HG02588 (cell line): ENCODE measurements at regions not wholly inside any gene's neighbourhood (a gene's known extent, or its start where the extent isn't known, plus 50 kb on each side); places are given as distances from the start of the nearest gene placed in this dataset.

ENCODE experiments used
- ATAC-seq: cut with Tn5 transposase; IDR thresholded peaks from one replicate; pipeline ENCODE4 v1.9.1; 2021; ENCODE audit warnings: mild to moderate bottlenecking, moderate library complexity; ENCODE audit not compliant: unreplicated experiment

DNA sequence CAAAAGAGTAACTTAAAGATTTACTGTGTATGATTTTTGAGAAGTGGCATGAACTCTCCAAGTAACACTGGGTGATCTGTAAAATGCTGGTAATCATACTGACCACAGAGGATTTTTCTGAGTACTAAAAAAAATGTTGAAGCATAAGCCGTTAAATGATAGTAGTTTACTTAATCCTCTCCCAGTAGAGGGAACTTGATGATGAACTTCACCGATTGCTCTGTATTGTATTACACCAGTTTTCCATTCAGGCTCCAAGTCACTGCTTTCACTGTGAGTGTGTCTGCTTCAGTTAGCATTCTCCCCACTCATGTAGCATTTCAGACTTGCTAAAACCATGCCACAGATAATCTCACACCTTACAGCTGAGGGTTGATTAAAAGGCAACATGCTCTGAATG is 294.1 kb downstream of the GBA3 start:
- no peak for ATAC-seq

DNA sequence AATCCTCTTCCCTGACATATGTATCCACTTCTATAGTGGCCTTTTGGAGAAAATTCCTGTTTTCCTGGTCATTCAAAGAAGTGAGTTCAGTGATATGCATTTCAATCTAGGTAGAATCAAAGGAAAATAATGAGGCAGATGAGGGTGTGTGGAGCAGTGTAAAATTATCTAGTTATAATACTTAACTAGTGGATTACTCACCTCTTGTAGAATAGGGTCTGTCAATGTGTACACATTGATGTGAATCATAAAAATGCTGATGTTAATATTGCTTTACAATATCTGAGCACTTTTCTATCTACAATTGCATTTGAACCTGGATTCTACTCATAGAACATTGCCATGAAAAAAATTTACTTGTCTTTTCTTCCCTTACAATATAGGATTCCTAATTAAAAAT is 293.5 kb downstream of the GBA3 start:
- ATAC-seq: no peak

DNA sequence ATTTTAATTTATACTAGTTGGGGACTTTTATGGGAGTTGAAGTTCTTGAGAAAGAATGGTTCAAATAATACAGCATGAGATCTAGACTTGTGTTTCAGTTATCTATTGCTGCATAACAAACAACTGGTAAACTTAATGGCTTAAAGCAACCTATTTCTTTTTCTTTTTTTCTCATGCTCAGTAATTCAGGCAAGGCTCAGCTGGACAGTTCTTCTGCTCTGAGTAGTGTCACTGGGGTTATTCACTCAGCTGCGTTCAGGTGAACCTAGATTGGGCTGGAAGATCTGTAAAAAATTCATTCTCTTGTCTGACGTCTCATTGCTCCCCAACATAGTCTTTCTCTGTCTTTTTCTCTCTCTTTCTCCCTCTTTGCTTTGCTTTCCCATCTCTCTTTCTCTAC is 291.7 kb downstream of the GBA3 start:
- no peak for ATAC-seq

DNA sequence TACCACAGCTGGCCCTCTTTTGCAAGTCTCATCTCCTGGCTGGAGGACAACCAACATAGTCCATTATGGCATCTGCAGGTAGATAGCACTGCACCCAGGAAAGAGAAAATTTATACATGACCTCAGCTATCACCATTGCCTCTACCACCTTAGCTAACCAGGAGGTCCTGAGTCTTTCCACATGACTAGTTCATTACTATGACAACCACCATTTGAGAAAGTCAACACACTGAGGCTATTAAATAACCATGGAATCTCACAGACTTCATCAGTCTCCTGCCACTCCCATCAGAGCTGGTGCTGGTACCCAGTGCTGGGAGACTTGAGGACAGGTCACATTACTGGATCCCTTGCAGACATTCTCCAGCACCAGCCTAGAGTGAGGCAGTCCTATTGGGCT is 285.9 kb downstream of the GBA3 start:
- no peak for ATAC-seq

DNA sequence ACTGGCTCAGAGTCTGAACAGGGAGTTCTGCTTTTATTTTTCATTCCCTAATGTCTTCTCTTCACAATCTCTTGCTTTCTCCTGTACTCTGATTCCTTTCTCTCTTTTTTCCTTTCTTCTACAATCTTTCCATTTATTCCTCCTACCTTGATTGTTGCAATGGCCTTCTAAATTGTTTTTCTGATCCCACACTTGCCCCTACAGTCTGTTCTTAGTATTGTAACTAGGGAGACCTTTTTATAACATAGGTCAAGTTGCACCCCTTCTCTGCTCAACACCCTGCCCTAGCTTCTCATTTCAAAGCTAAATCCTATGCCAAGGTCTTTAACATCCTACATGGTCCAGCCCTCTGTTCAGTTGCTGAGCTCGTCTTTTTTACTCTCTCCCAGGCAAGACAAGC is 277.9 kb downstream of the GBA3 start:
- no peak for ATAC-seq

DNA sequence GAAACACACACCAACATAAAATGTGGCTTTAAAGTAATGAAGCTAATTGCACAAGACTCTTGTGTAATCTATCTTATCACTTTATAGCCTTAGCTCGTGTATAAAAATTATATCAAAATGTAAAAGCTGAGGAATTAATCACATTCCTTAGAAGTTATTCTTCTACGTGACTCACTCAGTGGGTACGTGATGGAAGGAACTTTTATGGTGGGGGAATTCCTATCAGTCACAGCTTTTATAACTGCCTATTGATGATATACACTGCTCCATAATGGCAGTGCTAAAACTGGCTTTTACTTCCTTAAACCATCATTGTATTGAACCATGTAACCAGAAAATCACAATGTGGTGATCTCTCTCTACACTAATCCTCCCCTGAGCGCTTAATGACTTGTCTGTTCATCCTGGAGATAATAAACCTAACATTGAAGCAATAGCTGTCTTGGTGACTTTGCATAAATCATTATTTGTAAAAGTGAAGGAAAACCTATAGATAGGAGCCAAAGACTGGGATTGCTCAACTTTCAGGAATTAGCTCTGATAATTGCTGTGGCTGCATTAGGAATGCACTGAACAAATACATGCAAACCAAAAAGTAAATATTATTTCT is 276.7 kb downstream of the GBA3 start:
- no peak for ATAC-seq

DNA sequence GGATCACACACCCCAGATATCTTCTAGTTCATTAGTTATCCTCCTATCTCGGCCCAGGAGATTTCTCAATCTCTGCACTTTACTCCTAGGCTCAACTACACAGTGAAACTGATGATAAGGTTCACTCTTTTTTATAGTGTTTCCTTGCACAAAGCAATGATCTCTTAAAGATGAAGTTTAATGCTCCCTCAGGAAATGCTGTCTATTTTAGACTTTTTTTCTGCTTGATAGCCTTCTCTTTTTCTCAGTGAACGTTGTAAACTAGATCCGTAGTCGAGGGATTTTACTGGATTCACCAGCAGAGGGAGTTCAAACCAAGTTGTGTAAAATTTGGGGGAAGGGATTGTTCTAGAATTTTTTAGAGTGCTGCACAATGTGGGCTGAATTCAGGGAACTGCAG is 269.6 kb downstream of the GBA3 start:
- ATAC-seq: no peak

DNA sequence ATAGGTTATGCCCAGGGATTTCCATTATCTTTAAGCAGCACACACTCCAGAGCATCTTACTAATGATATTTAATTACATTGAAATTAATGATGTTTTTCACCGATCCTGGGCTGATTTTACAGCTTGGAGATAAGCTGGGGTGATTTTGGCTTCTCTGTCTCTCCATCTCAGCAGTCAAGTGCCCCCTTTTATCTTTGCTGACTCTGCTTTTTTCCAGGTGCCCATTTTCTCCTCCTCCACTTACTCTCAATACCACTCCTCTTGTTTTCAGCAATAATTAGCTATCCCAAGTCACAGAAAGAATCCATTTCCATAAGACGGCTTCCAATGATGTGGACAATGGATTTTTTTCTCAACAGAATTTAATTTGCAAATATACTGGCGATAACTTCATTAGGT is 266.7 kb downstream of the GBA3 start:
- no peak for ATAC-seq

DNA sequence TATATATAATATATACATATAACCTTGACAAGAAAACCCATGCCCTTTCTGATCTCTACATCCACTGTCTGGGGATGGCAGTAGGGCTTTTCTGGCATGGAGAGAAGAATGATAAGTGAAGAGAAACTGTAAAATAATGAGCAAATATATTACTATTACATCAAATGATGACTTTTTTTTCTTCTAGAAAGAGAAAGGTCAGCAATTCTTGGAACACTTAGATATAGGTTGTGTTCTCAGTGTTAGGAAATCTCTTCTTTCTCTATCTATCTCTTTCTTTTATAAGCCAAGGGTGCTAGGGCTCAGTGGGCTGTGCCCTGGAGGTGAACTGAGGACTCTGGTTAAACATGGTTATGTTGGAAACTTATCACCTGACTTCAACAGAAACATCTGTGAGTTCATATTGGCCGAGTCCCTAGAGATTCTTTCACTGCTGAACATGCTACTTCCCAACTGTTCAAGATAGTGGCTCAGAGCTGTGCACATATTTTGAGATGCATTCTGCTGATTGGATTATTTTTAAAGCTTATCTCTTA is 265.1 kb downstream of the GBA3 start:
- no peak for ATAC-seq

DNA sequence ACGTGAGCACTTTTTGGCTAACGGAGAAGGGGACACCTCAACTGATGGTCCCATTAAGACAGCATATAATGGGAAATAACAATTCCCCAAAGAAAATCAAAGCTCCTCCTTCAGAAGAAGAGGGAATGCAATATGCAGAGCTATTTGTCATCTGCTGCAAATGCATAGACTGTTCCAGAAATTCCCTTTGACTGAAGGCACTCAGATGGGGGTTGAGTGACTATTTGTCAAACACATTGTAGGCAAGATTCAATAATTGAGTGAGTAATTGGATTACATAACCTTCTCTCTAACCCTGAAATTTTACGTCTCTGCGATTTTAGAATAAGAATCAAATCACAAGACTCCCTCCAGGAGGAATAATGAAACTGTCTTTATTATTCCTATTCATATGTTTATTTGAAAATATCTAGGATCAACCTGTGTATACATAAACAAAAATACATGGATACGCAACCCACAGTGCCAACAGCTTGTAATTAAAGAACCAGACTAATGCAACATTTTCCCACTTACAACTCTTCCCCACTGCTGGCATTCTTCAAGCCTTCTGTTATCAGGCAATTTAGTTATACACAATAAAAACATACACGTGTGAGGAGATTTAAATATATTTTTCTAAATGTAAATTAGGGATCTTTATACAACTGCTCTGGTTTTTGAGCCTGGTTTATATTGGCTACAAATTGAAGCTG is 256.6 kb downstream of the GBA3 start:
- no peak for ATAC-seq

DNA sequence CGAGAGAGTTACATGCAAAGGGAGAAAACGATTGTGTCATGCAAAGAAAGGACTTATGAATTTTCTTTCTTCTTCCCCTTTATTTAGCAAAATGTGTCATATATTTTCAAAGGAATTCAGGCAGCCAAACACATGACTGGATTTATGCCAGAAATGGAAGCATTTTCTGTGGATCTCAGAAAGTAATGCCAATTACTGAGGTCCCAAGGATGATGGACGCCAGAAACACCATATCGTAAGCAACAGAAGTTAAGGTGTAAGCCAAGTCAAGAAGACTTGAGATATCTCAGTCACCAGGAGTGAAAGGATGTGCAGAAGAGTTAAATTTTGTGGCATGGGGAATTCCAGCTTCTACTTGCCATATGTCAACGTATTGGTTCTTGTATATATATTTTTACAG is 255.1 kb downstream of the GBA3 start:
- ATAC-seq: no peak

DNA sequence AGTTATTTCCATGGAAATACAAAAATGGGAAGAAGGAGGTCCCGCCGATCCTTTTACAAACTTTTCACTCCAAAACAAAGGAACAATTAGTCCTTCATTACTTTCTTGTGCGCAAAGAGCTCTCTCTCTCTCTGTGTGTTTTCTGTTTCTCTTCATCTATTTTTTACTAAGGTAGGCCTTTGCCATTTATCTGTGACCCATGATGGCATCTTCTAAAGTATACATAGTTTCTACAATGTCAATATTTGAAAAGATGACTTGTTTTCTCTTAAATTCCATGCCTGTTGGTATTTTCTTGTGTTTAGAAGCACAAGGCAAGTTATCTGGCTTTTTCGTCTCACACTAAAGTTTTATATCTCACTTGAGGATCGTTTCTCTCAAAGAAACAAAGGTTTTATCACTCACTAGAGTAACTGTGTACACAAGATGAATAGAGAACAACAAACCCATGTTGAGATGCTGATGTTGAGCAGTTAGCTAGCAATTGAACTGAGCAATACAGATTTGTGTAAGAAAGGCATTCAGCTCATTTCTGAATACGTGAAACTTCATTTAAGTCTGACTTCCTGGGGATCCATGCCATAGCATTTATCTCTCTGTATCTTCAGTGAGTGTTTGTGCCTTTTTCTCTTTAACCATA is 250.3 kb downstream of the GBA3 start:
- ATAC-seq: no peak

DNA sequence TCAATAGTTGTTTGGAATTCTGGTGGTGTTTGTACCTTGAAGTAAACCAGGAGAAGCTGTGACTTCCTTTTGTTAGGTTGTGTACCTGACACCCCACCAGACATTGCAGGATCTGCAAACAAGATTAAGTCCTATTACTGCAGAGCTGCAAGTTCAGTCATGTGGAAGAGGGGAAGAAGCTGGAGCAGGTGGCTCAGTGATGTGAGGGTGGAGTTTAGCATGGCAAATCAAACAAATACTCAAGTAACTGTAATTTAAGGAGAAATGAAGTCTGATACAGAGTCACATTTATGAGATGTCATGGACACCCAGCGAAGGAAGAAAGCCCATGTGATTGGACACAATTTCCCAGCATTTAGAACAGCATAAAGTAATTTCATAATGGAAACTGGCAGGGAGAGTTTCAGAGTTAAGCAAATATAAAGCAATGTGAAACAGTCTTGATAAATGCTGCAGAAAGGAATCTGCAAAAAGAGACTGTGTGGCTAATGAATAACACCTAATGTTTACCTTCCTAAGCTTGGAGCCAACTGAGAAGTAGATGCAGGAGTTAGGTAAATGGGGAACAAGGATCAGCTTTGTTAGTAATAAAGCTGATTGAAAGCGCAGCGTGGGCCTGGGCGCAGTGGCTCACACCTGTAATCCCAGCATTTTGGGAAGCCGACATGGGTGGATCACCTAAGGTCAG is 249.1 kb downstream of the GBA3 start:
- ATAC-seq: no peak

DNA sequence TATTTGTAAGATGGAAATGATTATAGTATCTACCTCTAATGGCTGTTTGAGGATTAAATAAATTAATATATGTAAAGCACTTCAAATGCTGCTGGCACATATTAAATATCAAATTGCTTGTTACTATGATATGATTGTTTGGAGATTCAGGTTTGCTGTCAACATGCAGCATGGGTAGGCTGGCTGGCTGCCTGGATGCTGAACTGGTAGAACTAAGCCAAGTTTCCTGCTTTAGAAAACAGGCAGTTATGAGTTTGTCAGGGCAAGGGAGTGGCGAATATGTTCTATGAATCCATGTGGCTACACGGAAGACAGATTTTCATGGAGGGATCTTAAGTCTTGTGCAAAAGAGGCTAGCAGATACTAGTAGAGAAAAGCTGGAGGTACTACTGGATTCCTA is 239.6 kb downstream of the GBA3 start:
- ATAC-seq: no peak

DNA sequence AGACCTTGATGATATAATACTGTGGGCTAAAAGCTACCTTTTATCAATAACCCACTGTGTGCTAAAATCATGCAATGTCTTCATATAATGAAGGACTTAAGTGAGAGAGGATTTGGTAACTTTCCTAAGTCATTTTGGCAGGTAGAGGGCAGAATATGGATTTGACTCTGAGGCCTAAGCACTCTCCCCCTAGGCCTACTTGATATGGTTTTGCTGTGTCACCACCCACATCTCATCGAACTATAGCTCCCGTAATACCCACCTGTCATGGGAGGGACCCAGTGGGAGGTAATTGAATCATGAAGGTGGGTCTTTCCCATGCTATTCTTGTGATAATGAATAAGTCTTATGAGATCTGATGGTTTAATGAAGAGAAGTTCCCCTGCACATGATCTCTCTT is 229.7 kb downstream of the GBA3 start:
- no peak for ATAC-seq

DNA sequence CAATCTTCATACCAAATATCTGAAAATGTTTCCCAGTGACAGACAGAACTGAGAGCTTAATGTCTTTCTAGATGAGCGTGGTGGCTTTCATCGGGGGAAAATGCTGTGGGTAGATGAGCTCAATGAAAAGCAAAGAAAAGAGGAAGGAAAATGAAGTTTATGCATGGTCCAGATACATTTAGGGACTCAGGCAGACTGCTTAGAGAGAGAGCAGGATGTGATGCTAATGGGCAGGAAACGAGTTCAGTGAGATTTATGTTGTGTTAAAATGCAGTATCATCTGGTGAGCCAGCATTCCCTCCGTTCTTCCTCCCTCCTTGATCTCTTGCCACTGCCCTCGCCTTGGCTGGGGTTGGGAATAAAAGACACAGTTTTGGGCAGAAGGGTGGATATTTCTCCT is 229.2 kb downstream of the GBA3 start:
- ATAC-seq: no peak

DNA sequence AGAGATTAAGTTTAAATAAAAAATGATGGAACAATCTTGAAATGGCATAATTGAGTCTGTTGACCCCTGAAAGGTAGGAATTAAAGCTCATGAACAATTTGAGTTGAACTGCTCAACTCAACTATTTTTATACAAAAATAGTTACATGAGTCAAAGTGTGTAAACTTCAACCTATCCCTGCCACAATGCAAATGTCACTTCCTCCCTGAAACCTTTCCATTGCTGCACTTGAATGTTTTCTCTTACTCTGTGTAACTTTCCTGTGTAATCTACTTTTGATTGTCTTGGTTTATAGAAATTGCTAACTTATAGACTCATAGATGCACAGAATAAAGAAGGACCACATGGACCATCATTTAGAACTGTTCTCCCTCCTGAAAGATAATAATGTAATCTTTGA is 218.5 kb downstream of the GBA3 start:
- ATAC-seq: no peak

DNA sequence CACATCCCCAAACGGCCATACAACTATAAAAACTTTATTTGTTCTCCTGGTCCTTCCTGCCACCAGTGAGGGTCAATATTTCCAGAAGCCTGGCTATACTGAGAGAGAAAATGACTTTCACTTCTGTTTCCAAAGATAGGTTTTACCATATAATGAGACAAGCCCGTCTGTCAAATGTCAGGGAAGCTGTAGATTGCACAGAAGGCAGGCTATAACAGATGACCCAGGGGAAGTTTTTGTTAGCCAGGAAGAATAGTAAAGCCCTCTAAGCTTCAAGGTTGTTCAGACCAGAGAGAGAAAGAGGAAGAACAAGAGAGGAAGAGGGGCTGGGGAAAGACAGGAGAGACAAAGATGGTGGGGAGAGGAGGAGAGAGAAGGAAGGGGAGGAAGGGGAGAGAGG is 217.5 kb downstream of the GBA3 start:
- no peak for ATAC-seq

DNA sequence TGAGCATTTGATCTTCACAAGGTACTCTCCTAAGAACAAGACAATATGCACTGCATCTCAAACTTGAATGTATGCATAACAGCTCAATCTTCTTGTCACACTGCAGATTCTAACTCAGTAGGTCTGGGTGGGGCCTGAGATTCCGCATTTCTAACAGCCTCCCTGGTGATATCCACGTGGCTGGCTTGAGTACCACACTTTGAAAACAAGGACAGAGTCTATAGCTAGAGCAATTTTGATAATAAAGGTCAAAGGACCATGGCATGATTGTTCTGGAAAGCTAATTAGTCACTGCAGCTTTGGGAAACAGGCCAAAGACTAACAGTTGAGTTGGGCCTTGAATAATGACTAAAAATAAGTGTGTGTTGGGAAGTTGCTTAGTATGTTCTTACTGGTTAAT is 213.3 kb downstream of the GBA3 start:
- ATAC-seq: no peak

DNA sequence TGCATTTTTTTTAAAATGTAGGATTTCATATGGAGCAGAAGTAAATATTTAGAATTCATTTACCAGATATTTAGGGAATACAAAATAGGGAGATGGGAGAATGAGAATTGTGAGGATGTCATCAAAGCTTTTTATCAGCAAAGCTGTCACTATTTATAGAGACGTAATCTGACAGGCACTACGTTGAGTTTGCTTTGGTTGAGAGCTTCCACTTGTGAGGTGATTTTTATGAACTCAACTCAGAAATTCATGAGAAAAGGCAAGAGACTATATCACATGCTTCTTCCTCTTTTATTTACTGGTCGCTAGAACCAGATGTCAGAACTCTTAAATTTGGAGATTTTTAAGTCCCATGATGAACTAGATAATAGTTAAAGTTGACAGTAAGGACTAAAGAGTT is 211.2 kb downstream of the GBA3 start:
- ATAC-seq: no peak

DNA sequence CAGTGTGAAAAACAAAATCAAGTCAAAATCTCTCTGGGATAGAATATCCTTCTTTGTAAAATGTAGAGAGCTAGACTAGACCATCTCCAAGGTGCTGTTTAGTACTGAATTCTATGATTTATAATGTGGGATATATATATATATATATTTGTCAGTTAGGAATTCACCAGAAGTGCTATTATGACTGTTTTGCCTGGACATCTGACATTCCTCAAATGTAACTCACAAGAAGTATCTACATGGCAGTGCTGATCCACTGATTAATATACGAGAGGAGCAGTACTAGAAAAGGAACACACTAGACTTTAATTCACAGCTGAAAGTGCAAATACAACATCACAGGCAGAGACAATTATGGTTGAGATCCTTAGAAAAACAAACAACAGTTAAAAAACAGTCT is 208.9 kb downstream of the GBA3 start:
- ATAC-seq: no peak

DNA sequence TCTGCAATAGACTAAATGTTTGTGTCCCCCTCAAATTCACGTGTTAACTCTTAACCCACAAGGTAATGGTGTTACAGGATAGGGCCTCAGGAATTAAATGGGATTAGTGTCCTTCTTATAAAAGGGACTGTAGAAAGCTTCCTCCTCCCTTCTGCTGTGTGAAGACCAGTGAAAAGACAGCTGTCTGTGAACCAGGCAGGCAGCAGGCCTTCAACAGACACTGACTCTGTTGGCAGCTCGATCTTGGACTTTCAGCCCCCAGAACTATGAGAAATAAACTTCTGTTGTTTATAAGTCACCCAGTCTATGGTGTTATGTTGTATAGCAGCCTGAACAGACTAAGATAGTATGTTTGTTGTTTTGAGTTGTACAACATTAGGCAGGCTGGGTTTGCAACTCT is 208.1 kb downstream of the GBA3 start:
- no peak for ATAC-seq
